Activated naive CD4-positive, alpha-beta T cell treated with Interleukin-2 at 50 U/mL for 16 hours (primary cell): ENCODE measurements at regions not wholly inside any gene's neighbourhood (a gene's known extent, or its start where the extent isn't known, plus 50 kb on each side); places are given as distances from the start of the nearest gene placed in this dataset.

ENCODE experiments used
- DNase-seq: peaks from one replicate; pipeline ENCODE4 v3.0.0-alpha.2; 2020

- DNase-seq, result no peak
These were observed 115.1 kb downstream of the RNASET2 start for GRCh38 chr6:166841216-166841615.

GRCh38 chr6:166839569-166839968 lies 116.8 kb downstream of the RNASET2 start:
- DNase-seq, result no peak

- DNase-seq, result no peak
These were observed 117.4 kb downstream of the RNASET2 start for GRCh38 chr6:166838987-166839386.

GRCh38 chr6:166836785-166837718 lies 119.3 kb downstream of the RNASET2 start:
- DNase-seq, result no peak

GRCh38 chr6:166834049-166834448 lies 122.3 kb downstream of the RNASET2 start:
- no peak for DNase-seq

- no peak for DNase-seq
These were observed 125.4 kb downstream of the RNASET2 start for GRCh38 chr6:166830891-166831363.

GRCh38 chr6:166830185-166830890 lies 126.0 kb downstream of the RNASET2 start:
- peak; percentile 45 for DNase-seq

- DNase-seq, result no peak
These were observed 130.1 kb downstream of the RNASET2 start for GRCh38 chr6:166826264-166826663.

GRCh38 chr6:166825553-166826145 lies 130.7 kb downstream of the RNASET2 start:
- DNase-seq, result no peak

- no peak for DNase-seq
These were observed 131.5 kb downstream of the RNASET2 start for GRCh38 chr6:166824880-166825250.

- DNase-seq, result no peak
These were observed 132.0 kb downstream of the RNASET2 start for GRCh38 chr6:166824146-166824879.

GRCh38 chr6:166822609-166823008 lies 133.7 kb downstream of the RNASET2 start:
- DNase-seq, result no peak

- no peak for DNase-seq
These were observed 135.9 kb downstream of the RNASET2 start for GRCh38 chr6:166820483-166820882.

- DNase-seq, result no peak
These were observed 136.3 kb downstream of the RNASET2 start for GRCh38 chr6:166820070-166820469.

GRCh38 chr6:166815629-166816028 lies 140.7 kb downstream of the RNASET2 start:
- DNase-seq, result no peak

GRCh38 chr6:166814390-166814789 lies 142.0 kb downstream of the RNASET2 start:
- no peak for DNase-seq

- DNase-seq, result no peak
These were observed 142.9 kb downstream of the RNASET2 start for GRCh38 chr6:166813461-166813860.

GRCh38 chr6:166810864-166811263 lies 145.5 kb downstream of the RNASET2 start:
- no peak for DNase-seq

- DNase-seq, result no peak
These were observed 146.6 kb downstream of the RNASET2 start for GRCh38 chr6:166809721-166810120.

- DNase-seq, result no peak
These were observed 149.2 kb downstream of the RNASET2 start for GRCh38 chr6:166806962-166807757.

- DNase-seq, result no peak
These were observed 150.0 kb downstream of the RNASET2 start for GRCh38 chr6:166806217-166806838.
